Smooth muscle cell (in vitro differentiated cells): ENCODE measurements at regions not wholly inside any gene's neighbourhood (a gene's known extent, or its start where the extent isn't known, plus 50 kb on each side); places are given as distances from the start of the nearest gene placed in this dataset.

Experiments used
- DNase-seq: peaks from one replicate; lab custom pipeline; 2025; ENCODE audit not compliant: unreplicated experiment; lab: John Stamatoyannopoulos, UW
- H2AFZ ChIP-seq: fragments of 200-600 bp; sonication (generic); 2 replicates; pipeline ENCODE4 v1.6.0; 2016; ENCODE audit warnings: antibody characterized with exemption, low read depth, mild to moderate bottlenecking
- H3F3A ChIP-seq: fragments of 200-600 bp; sonication (generic); 2 replicates; pipeline ENCODE4 v1.6.0; 2017; ENCODE audit warnings: antibody characterized with exemption, low read depth
- H3K27ac ChIP-seq: fragments of 200-600 bp; sonication (generic); 2 replicates; pipeline ENCODE4 v1.5.1; 2016; ENCODE audit warnings: low read depth, mild to moderate bottlenecking
- H3K27me3 ChIP-seq: fragments of 200-600 bp; sonication (generic); 2 replicates; pipeline ENCODE4 v1.6.1; 2016; ENCODE audit warnings: low read depth, mild to moderate bottlenecking
- H3K36me3 ChIP-seq: fragments of 200-600 bp; sonication (generic); 2 replicates; pipeline ENCODE4 v1.5.1; 2016; ENCODE audit warnings: low read depth
- H3K4me1 ChIP-seq: fragments of 200-600 bp; sonication (generic); 2 replicates; pipeline ENCODE4 v1.5.1; 2016; ENCODE audit warnings: low read depth
- H3K4me2 ChIP-seq: fragments of 200-600 bp; sonication (generic); 2 replicates; pipeline ENCODE4 v1.6.0; 2016; ENCODE audit warnings: mild to moderate bottlenecking
- H3K4me3 ChIP-seq: fragments of 200-600 bp; sonication (generic); 2 replicates; pipeline ENCODE4 v1.5.1; 2016; ENCODE audit warnings: mild to moderate bottlenecking
- H3K79me2 ChIP-seq: fragments of 200-600 bp; sonication (generic); 2 replicates; pipeline ENCODE4 v1.6.0; 2016; ENCODE audit warnings: low read depth, mild to moderate bottlenecking
- H3K9ac ChIP-seq: fragments of 200-600 bp; sonication (generic); 2 replicates; pipeline ENCODE4 v1.6.0; 2016; ENCODE audit warnings: low read depth
- H3K9me3 ChIP-seq: fragments of 200-600 bp; sonication (generic); replicated peaks from 2 replicates; pipeline ENCODE4 v1.5.1; 2016; ENCODE audit warnings: low read depth
- H4K20me1 ChIP-seq: fragments of 200-600 bp; sonication (generic); 2 replicates; pipeline ENCODE4 v1.6.0; 2016; ENCODE audit warnings: low read depth
- WGBS: methylation state at CpG from one replicate; pipeline ENCODE4 v1.1.7; 2016; ENCODE audit warnings: low lambda C conversion rate; 5-methylcytosine and 5-hydroxymethylcytosine counted together
- TF ChIP-seq, protein P1 (sequence below): fragments of 200-600 bp; sonication (generic); IDR thresholded peaks from 2 replicates; pipeline ENCODE4 v1.5.1; 2017; ENCODE audit warnings: borderline replicate concordance, mild to moderate bottlenecking, antibody characterized with exemption; ENCODE audit not compliant: insufficient read depth, poor library complexity, severe bottlenecking

GRCh38 chr2:195367809-195368208 lies 289.2 kb upstream of the SLC39A10 start:
- Histone ChIP-seq H3K4me2 (no peak overlapping the region), H3K27ac (no peak overlapping the region), H3K9me3 (no peaks in the 10 kb centered on the region), H2AFZ (no peak overlapping the region), H3K4me1 (peaks cover 4% of the 10 kb centered on the region), H3K4me3 (no peak overlapping the region), H3F3A (no peaks in the 10 kb centered on the region), H3K36me3 (no peaks in the 10 kb centered on the region), H4K20me1 (no peaks in the 10 kb centered on the region), H3K79me2 (no peaks in the 10 kb centered on the region), H3K9ac (no peak overlapping the region), H3K27me3 (no peaks in the 10 kb centered on the region)
- TF ChIP-seq, protein P1, sequence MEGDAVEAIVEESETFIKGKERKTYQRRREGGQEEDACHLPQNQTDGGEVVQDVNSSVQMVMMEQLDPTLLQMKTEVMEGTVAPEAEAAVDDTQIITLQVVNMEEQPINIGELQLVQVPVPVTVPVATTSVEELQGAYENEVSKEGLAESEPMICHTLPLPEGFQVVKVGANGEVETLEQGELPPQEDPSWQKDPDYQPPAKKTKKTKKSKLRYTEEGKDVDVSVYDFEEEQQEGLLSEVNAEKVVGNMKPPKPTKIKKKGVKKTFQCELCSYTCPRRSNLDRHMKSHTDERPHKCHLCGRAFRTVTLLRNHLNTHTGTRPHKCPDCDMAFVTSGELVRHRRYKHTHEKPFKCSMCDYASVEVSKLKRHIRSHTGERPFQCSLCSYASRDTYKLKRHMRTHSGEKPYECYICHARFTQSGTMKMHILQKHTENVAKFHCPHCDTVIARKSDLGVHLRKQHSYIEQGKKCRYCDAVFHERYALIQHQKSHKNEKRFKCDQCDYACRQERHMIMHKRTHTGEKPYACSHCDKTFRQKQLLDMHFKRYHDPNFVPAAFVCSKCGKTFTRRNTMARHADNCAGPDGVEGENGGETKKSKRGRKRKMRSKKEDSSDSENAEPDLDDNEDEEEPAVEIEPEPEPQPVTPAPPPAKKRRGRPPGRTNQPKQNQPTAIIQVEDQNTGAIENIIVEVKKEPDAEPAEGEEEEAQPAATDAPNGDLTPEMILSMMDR: no peak
- 77% methylated on average over 2 of the region's 2 CpGs for WGBS
- DNase-seq: no peak

GRCh38 chr2:195364015-195364965 lies 292.7 kb upstream of the SLC39A10 start:
- 68% methylated on average over 5 of the region's 5 CpGs for WGBS
- Histone ChIP-seq H2AFZ (no peak overlapping the region), H3K9me3 (no peaks in the 10 kb centered on the region), H4K20me1 (no peaks in the 10 kb centered on the region), H3K27ac (peak overlapping the region; percentile 32), H3F3A (no peaks in the 10 kb centered on the region), H3K4me3 (no peak overlapping the region), H3K36me3 (no peaks in the 10 kb centered on the region), H3K9ac (no peak overlapping the region), H3K4me2 (peak overlapping the region; percentile 65), H3K4me1 (peaks cover 4% of the 10 kb centered on the region), H3K27me3 (no peaks in the 10 kb centered on the region), H3K79me2 (no peaks in the 10 kb centered on the region)
- no peak for DNase-seq
- TF ChIP-seq, protein P1: no peak

DNA sequence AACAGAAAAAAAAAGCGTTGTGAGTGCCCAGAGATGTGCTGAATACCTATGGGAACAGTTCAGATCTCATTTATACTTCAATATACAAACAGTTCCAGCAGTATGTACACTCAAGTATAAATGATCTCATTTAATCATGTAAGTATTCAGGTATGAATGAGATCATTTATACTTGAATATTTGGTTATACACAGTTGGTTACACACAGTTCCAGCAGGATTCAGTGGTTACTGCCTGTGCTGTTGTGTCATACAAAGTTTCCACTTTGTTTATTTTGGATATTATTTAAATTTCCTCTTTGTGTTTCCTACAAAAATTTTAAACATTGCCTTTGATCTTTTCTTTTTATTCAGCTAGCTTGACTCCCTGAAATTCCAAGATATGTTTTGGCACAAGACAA lies 293.5 kb upstream of the SLC39A10 start:
- no peak overlapping the region for H3K4me3 ChIP-seq
- DNase-seq: no peak
- H3K36me3 ChIP-seq: no peaks in the 10 kb centered on the region
- TF ChIP-seq, protein P1: no peak
- H2AFZ ChIP-seq: no peak overlapping the region
- H3F3A ChIP-seq: no peaks in the 10 kb centered on the region
- H3K79me2 ChIP-seq: no peaks in the 10 kb centered on the region
- no peak overlapping the region for H3K9ac ChIP-seq
- H3K9me3 ChIP-seq: no peaks in the 10 kb centered on the region
- H4K20me1 ChIP-seq: no peaks in the 10 kb centered on the region
- peak overlapping the region; percentile 32 for H3K27ac ChIP-seq
- WGBS: 92% methylated on average over 1 of the region's 1 CpG
- H3K4me2 ChIP-seq: peak overlapping the region; percentile 65
- peaks cover 4% of the 10 kb centered on the region for H3K4me1 ChIP-seq
- no peaks in the 10 kb centered on the region for H3K27me3 ChIP-seq
